ENCODE measurements at regions not wholly inside any gene's neighbourhood (a gene's known extent, or its start where the extent isn't known, plus 50 kb on each side); places are given as distances from the start of the nearest gene placed in this dataset.
"Not testable (repeated sequence)": the region's sequence is repeated elsewhere in the genome, so short reads cannot be mapped to it uniquely, and the experiment has no call there.

- FAIRE-seq: peak; percentile 86
These were observed 1133.5 kb downstream of the FAT4 start for GRCh38 chr4:126448086-126448845.

- FAIRE-seq: no peak
These were observed 1136.6 kb downstream of the FAT4 start for GRCh38 chr4:126451237-126451873.

- FAIRE-seq: no peak
These were observed 1141.1 kb downstream of the FAT4 start for GRCh38 chr4:126455865-126456264.

GRCh38 chr4:126458993-126459392 lies 1144.2 kb downstream of the FAT4 start:
- FAIRE-seq: peak; percentile 93

GRCh38 chr4:126465341-126465740 lies 1150.6 kb downstream of the FAT4 start:
- FAIRE-seq: no peak

- no peak for FAIRE-seq
These were observed 1152.1 kb downstream of the FAT4 start for GRCh38 chr4:126466848-126467247.

- FAIRE-seq: no peak
These were observed 1153.4 kb downstream of the FAT4 start for GRCh38 chr4:126468144-126468543.

- no peak for FAIRE-seq
These were observed 1156.1 kb downstream of the FAT4 start for GRCh38 chr4:126470862-126471261.

- FAIRE-seq: no peak
These were observed 1157.0 kb upstream of the INTU start for GRCh38 chr4:126475730-126476129.

- FAIRE-seq: no peak
These were observed 1153.0 kb upstream of the INTU start for GRCh38 chr4:126479709-126480108.

GRCh38 chr4:126482311-126482710 lies 1150.4 kb upstream of the INTU start:
- no peak for FAIRE-seq

- FAIRE-seq: no peak
These were observed 1146.4 kb upstream of the INTU start for GRCh38 chr4:126486377-126486776.

- FAIRE-seq: no peak
These were observed 1142.8 kb upstream of the INTU start for GRCh38 chr4:126489826-126490463.

GRCh38 chr4:126495163-126495752 lies 1137.5 kb upstream of the INTU start:
- no peak for FAIRE-seq

GRCh38 chr4:126512979-126513378 lies 1119.8 kb upstream of the INTU start:
- no peak for FAIRE-seq

GRCh38 chr4:126513596-126513995 lies 1119.2 kb upstream of the INTU start:
- FAIRE-seq: no peak

- FAIRE-seq: no peak
These were observed 1112.0 kb upstream of the INTU start for GRCh38 chr4:126520731-126521130.

GRCh38 chr4:126525400-126525799 lies 1107.4 kb upstream of the INTU start:
- FAIRE-seq: not testable (repeated sequence)

GRCh38 chr4:126526335-126526734 lies 1106.4 kb upstream of the INTU start:
- FAIRE-seq: no peak

- FAIRE-seq: no peak
These were observed 1102.8 kb upstream of the INTU start for GRCh38 chr4:126529997-126530396.

- no peak for FAIRE-seq
These were observed 1101.7 kb upstream of the INTU start for GRCh38 chr4:126530996-126531585.

GRCh38 chr4:126532527-126532926 lies 1100.2 kb upstream of the INTU start:
- no peak for FAIRE-seq

GRCh38 chr4:126533146-126533805 lies 1099.5 kb upstream of the INTU start:
- no peak for FAIRE-seq

Data from endometrium (tissue), 2 donors.